Gastrocnemius medialis (tissue), 4 donors: ENCODE measurements at regions not wholly inside any gene's neighbourhood (a gene's known extent, or its start where the extent isn't known, plus 50 kb on each side); places are given as distances from the start of the nearest gene placed in this dataset.

Experiments used
- POLR2A ChIP-seq, 2 donors: fragments of 450-650 bp; IDR thresholded peaks; one replicate each; pipeline ENCODE4 v1.6.1; 2017; ENCODE audit warnings: antibody characterized with exemption in 2 of 2, mild to moderate bottlenecking in 2 of 2, moderate library complexity in 2 of 2
- TF ChIP-seq, protein P1 (sequence below), 5 experiments: fragments of 450-650 bp in 3 of 5; fragments of 200-600 bp in 2 of 5; sonication (generic) in 2 of 5; IDR thresholded peaks in 4 of 5; conservative IDR thresholded peaks in 1 of 5; 1 replicate in 4 of 5; 2 replicates in 1 of 5; pipeline ENCODE4 v1.5.1; 2016 to 2019; ENCODE audit warnings: antibody characterized with exemption in 5 of 5, mild to moderate bottlenecking in 3 of 5, moderate library complexity in 3 of 5

DNA sequence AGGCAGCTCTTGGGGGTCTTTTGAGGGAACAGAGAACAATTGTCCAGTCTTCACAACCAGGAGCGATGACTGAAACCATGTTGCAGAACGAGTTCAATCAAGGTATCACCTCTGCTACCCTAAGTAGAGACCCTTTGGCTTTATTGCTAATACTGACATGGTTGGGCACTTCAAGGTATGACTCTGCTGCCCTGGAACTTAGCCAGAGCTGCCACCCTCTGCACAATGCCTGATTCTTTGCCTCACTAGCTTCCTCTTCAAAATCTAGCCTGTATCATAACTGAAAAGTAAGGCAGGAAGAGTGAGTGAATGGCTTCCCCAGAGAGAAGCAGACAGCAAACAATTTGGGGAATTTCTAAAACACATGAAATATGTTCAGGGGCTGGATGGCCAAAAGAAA, 592.7 kb upstream of the NRSN1 start:
- TF ChIP-seq, protein P1, sequence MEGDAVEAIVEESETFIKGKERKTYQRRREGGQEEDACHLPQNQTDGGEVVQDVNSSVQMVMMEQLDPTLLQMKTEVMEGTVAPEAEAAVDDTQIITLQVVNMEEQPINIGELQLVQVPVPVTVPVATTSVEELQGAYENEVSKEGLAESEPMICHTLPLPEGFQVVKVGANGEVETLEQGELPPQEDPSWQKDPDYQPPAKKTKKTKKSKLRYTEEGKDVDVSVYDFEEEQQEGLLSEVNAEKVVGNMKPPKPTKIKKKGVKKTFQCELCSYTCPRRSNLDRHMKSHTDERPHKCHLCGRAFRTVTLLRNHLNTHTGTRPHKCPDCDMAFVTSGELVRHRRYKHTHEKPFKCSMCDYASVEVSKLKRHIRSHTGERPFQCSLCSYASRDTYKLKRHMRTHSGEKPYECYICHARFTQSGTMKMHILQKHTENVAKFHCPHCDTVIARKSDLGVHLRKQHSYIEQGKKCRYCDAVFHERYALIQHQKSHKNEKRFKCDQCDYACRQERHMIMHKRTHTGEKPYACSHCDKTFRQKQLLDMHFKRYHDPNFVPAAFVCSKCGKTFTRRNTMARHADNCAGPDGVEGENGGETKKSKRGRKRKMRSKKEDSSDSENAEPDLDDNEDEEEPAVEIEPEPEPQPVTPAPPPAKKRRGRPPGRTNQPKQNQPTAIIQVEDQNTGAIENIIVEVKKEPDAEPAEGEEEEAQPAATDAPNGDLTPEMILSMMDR (IDR thresholded peaks at IDR 0.05 in 4 of 5, conservative IDR thresholded peaks at IDR 0.05 in 1 of 5) = no peak
- no peak for TF ChIP-seq POLR2A (IDR thresholded peaks at IDR 0.05)
